Fibroblast of lung (primary cell): ENCODE measurements at regions not wholly inside any gene's neighbourhood (a gene's known extent, or its start where the extent isn't known, plus 50 kb on each side); places are given as distances from the start of the nearest gene placed in this dataset.

ENCODE experiments used
- DNase-seq, 2 donors: peaks; one replicate each; pipeline versions ENCODE4 v3.0.0 to v3.0.0-alpha.2; 2010; ENCODE audit warnings: low read depth in 2 of 2
- H2AFZ ChIP-seq: 2 replicates; pipeline ENCODE4 v1.5.1; 2012; ENCODE audit warnings: low read length, control low read depth, inconsistent platforms
- H3K27ac ChIP-seq: 2 replicates; pipeline ENCODE4 v1.5.1; 2011; ENCODE audit warnings: low read length, control low read depth; ENCODE audit not compliant: insufficient read depth
- H3K27me3 ChIP-seq: 2 replicates; pipeline ENCODE4 v1.5.1; 2011; ENCODE audit warnings: mild to moderate bottlenecking, low read length; ENCODE audit not compliant: control insufficient read depth, insufficient read depth
- H3K36me3 ChIP-seq: 2 replicates; pipeline ENCODE4 v1.5.1; 2011; ENCODE audit warnings: low read length; ENCODE audit not compliant: control insufficient read depth, insufficient read depth
- H3K4me1 ChIP-seq: 2 replicates; pipeline ENCODE4 v1.5.1; 2011; ENCODE audit warnings: low read length; ENCODE audit not compliant: control insufficient read depth, insufficient read depth; ENCODE audit errors: extremely low read depth
- H3K4me2 ChIP-seq: 2 replicates; pipeline ENCODE4 v1.5.1; 2011; ENCODE audit warnings: low read length, control low read depth; ENCODE audit not compliant: insufficient read depth; ENCODE audit errors: extremely low read depth
- H3K4me3 ChIP-seq, 4 experiments: fragments of 200-600 bp in 1 of 4; sonication (generic) in 1 of 4; replicated peaks in 1 of 4; 2 replicates each; pipeline ENCODE4 v1.5.1; 2011 to 2016; ENCODE audit warnings: low read length in 4 of 4, low read depth in 3 of 4, mild to moderate bottlenecking in 3 of 4, control low read depth in 2 of 4, inconsistent platforms in 1 of 4, mixed read lengths in 1 of 4; ENCODE audit not compliant: insufficient read depth in 1 of 4; ENCODE audit errors: control extremely low read depth in 1 of 4
- H3K79me2 ChIP-seq: 2 replicates; pipeline ENCODE4 v1.5.1; 2012; ENCODE audit warnings: mild to moderate bottlenecking, low read length, inconsistent platforms; ENCODE audit not compliant: control insufficient read depth, insufficient read depth
- H3K9ac ChIP-seq: 2 replicates; pipeline ENCODE4 v1.5.1; 2011; ENCODE audit warnings: mild to moderate bottlenecking, low read length, control low read depth; ENCODE audit not compliant: insufficient read depth
- H3K9me3 ChIP-seq: 2 replicates; pipeline ENCODE4 v1.5.1; 2012; ENCODE audit warnings: low read depth, low read length; ENCODE audit not compliant: control insufficient read depth, insufficient read depth
- H4K20me1 ChIP-seq: 2 replicates; pipeline ENCODE4 v1.5.1; 2011; ENCODE audit warnings: low read length; ENCODE audit not compliant: control insufficient read depth, insufficient read depth; ENCODE audit errors: extremely low read depth
- EZH2 ChIP-seq: IDR thresholded peaks from 2 replicates; pipeline ENCODE4 v1.5.1; 2012; ENCODE audit warnings: low read length, control low read depth, mild to moderate bottlenecking; ENCODE audit errors: missing control alignments
- TF ChIP-seq, protein P1 (sequence below), 2 donors: IDR thresholded peaks in 1 of 2; conservative IDR thresholded peaks in 1 of 2; 1 replicate in 1 of 2; 2 replicates in 1 of 2; pipeline ENCODE4 v1.5.1; 2011 to 2012; ENCODE audit warnings: low read length in 2 of 2, control low read depth in 1 of 2, inconsistent platforms in 1 of 2, low read depth in 1 of 2, mild to moderate bottlenecking in 1 of 2

DNA sequence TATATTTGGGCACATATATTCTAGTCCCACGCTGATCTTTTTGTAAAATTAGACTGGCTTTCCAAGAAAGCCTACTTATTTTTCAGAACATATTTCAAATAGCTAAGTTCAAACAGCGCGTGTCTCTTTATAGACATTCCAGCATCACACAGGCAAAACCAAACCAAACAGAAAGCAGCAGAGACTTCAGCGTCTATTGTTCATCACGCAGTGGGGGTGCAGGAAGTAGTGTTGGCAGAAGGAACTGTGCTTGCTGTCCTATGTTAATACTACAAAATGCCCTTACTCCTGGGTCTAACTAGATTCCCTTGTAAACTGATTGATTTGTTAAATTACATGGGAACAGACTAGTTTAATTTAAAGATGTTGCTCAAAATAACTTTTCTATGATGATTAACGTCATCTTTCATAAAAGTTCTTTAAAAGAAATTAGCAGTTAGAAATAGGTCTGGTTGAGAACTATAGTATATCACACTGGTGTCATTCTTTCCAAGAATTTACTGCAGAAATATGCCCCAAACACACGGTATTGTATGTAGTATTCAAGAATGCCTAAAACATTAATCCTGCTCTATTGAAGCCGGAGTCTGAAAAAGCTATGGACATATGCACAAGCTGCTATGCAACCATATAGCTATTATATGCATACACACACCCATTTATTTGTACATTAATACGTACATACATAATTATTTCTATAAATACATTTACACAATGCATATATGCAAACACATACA lies 436.3 kb downstream of the CBLN2 start:
- Histone ChIP-seq H4K20me1 (no peaks in the 10 kb centered on the region), H3K79me2 (no peaks in the 10 kb centered on the region), H3K9ac (no peak overlapping the region), H3K4me3 (no peak overlapping the region), H3K9me3 (no peaks in the 10 kb centered on the region), H3K27me3 (no peaks in the 10 kb centered on the region), H2AFZ (no peak overlapping the region), H3K4me2 (no peak overlapping the region), H3K4me1 (no peaks in the 10 kb centered on the region), H3K27ac (no peak overlapping the region), H3K36me3 (no peaks in the 10 kb centered on the region)
- peak; percentile 4 to 35 for DNase-seq
- TF ChIP-seq EZH2 = no peak
- TF ChIP-seq, protein P1, sequence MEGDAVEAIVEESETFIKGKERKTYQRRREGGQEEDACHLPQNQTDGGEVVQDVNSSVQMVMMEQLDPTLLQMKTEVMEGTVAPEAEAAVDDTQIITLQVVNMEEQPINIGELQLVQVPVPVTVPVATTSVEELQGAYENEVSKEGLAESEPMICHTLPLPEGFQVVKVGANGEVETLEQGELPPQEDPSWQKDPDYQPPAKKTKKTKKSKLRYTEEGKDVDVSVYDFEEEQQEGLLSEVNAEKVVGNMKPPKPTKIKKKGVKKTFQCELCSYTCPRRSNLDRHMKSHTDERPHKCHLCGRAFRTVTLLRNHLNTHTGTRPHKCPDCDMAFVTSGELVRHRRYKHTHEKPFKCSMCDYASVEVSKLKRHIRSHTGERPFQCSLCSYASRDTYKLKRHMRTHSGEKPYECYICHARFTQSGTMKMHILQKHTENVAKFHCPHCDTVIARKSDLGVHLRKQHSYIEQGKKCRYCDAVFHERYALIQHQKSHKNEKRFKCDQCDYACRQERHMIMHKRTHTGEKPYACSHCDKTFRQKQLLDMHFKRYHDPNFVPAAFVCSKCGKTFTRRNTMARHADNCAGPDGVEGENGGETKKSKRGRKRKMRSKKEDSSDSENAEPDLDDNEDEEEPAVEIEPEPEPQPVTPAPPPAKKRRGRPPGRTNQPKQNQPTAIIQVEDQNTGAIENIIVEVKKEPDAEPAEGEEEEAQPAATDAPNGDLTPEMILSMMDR (conservative IDR thresholded peaks at IDR 0.05 in 1 of 2, IDR thresholded peaks at IDR 0.05 in 1 of 2; ENCODE audit: low read depth in 1 of 2, low read length in 2 of 2) = no peak

DNA sequence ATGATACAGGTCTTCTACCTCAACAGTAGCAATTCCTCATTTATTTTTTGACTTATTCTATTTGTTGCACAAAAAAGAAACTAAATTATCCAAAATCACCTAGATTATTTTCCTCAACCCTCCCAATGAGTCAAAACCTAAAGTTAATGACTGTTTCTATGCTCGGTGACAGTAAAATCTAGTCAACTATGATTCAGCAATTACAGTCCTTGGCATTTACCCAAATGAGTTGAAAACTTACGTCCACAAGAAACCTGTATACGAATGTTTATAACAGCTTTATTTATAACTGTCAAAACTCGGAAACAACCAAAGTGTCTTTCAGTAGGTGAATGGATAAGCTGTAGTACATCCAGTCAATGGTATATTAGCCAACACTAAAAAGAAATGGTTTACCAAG lies 439.3 kb downstream of the CBLN2 start:
- no peaks in the 10 kb centered on the region for H3K4me1 ChIP-seq
- no peak overlapping the region for H3K9ac ChIP-seq
- H3K36me3 ChIP-seq = no peaks in the 10 kb centered on the region
- H3K79me2 ChIP-seq = no peaks in the 10 kb centered on the region
- no peak overlapping the region for H3K4me2 ChIP-seq
- no peak overlapping the region for H3K27ac ChIP-seq
- peak in 1 of 2 donors; percentile 0 for DNase-seq
- H4K20me1 ChIP-seq = no peaks in the 10 kb centered on the region
- H3K4me3 ChIP-seq = no peak overlapping the region
- no peaks in the 10 kb centered on the region for H3K9me3 ChIP-seq
- no peak for TF ChIP-seq EZH2
- TF ChIP-seq, protein P1 (conservative IDR thresholded peaks at IDR 0.05 in 1 of 2, IDR thresholded peaks at IDR 0.05 in 1 of 2; ENCODE audit: low read depth in 1 of 2, low read length in 2 of 2) = no peak
- H2AFZ ChIP-seq = no peak overlapping the region
- no peaks in the 10 kb centered on the region for H3K27me3 ChIP-seq

DNA sequence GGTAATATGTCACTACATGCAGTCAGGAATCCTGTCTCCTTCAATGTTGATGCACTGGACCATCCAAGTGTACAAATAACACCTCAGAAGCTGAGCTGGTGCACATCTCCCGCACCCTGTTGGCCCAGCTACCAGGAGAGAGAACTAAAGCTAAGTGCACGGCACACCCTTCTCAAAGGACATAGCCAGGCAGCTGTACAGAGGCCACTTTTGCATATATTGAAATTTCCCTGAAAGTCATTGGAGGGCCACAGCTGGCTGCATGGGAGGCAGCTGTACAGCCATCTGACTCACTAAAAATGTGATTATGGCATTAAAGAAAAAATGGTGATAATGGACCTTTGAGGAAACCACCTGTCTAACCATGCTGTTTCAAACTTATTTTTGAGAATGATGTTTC lies 441.7 kb downstream of the CBLN2 start:
- no peak overlapping the region for H3K4me3 ChIP-seq
- no peak for TF ChIP-seq EZH2
- TF ChIP-seq, protein P1 (conservative IDR thresholded peaks at IDR 0.05 in 1 of 2, IDR thresholded peaks at IDR 0.05 in 1 of 2; ENCODE audit: low read depth in 1 of 2, low read length in 2 of 2) = no peak
- no peaks in the 10 kb centered on the region for H4K20me1 ChIP-seq
- no peak overlapping the region for H3K4me2 ChIP-seq
- H3K9me3 ChIP-seq = no peaks in the 10 kb centered on the region
- H2AFZ ChIP-seq = no peak overlapping the region
- H3K27me3 ChIP-seq = no peaks in the 10 kb centered on the region
- DNase-seq = no peak
- H3K9ac ChIP-seq = no peak overlapping the region
- no peaks in the 10 kb centered on the region for H3K4me1 ChIP-seq
- H3K36me3 ChIP-seq = no peaks in the 10 kb centered on the region
- H3K79me2 ChIP-seq = no peaks in the 10 kb centered on the region
- no peak overlapping the region for H3K27ac ChIP-seq
